ENCODE measurements at regions not wholly inside any gene's neighbourhood (a gene's known extent, or its start where the extent isn't known, plus 50 kb on each side); places are given as distances from the start of the nearest gene placed in this dataset.

DNA sequence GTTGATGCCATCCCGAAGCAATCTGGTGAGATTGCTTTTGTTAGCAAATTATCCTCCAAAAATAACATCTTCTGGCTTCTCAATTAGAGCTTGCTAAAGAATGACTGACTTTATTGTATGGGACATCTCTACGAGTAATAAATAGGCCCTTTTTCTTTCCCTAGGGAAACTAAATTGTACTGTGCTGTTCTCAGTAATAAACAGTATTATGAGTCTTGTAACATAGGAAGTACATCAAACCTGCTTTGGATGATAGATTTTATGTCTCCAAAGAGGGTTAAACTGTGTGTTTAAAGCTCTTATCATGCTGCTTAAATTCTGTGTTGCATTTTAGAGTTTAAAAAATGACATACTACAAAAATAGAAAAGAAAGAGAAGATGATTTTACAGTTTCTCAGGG, 153.4 kb upstream of the THRB start (continued):
- TF ChIP-seq CBX8 (IDR thresholded peaks at IDR 0.05; ENCODE audit: borderline replicate concordance, low read depth, low read length) = no peak
- no peak for TF ChIP-seq POLR2AphosphoS5 (IDR thresholded peaks at IDR 0.05; ENCODE audit: low read depth, low read length)
- no peak for TF ChIP-seq HDAC6 (IDR thresholded peaks at IDR 0.05; ENCODE audit: low read depth, low read length)
- TF ChIP-seq EP300 (IDR thresholded peaks at IDR 0.05; ENCODE audit: borderline replicate concordance in 1 of 2, low read depth in 2 of 2, low read length in 2 of 2) = no peak

All from H1 (cell line).